ENCODE measurements at regions not wholly inside any gene's neighbourhood (a gene's known extent, or its start where the extent isn't known, plus 50 kb on each side); places are given as distances from the start of the nearest gene placed in this dataset.
"Not testable (repeated sequence)": the region's sequence is repeated elsewhere in the genome, so short reads cannot be mapped to it uniquely, and the experiment has no call there.

GRCh38 chr2:111401270-111402140 lies 280.8 kb downstream of the BCL2L11 start:
- H3K27ac ChIP-seq; H3K4me3 ChIP-seq; intact Hi-C loops (cut with DNase I); H3K4me1 ChIP-seq; H3K27me3 ChIP-seq; H3K36me3 ChIP-seq; H3K9me3 ChIP-seq; DNase-seq: not testable (repeated sequence)
- WGBS, 2 donors, result 77 to 89% methylated on average over 3 of the region's 8 CpGs

GRCh38 chr2:111402450-111402849 lies 281.7 kb downstream of the BCL2L11 start:
- H3K36me3 ChIP-seq; intact Hi-C loops (cut with DNase I); H3K4me3 ChIP-seq; H3K27me3 ChIP-seq; H3K9me3 ChIP-seq; H3K27ac ChIP-seq; DNase-seq; H3K4me1 ChIP-seq: not testable (repeated sequence)

GRCh38 chr2:111403287-111403686 lies 282.6 kb downstream of the BCL2L11 start:
- H3K36me3 ChIP-seq; H3K4me3 ChIP-seq; H3K27ac ChIP-seq; H3K27me3 ChIP-seq; H3K9me3 ChIP-seq; intact Hi-C loops (cut with DNase I); DNase-seq; H3K4me1 ChIP-seq: not testable (repeated sequence)
- WGBS, 2 donors, result 43% methylated on average over 1 of the region's 2 CpGs; no CpG with 5 or more reads in 1 of the 2 donors

- H3K4me1 ChIP-seq; H3K27me3 ChIP-seq; intact Hi-C loops (cut with DNase I); H3K9me3 ChIP-seq; DNase-seq; H3K27ac ChIP-seq; H3K36me3 ChIP-seq; H3K4me3 ChIP-seq: not testable (repeated sequence)
- WGBS, 2 donors, result no CpG with 5 or more reads among the region's 1 CpG
These were observed 285.9 kb downstream of the BCL2L11 start for GRCh38 chr2:111406616-111407015.

GRCh38 chr2:111407632-111408194 lies 287.0 kb downstream of the BCL2L11 start:
- DNase-seq; intact Hi-C loops (cut with DNase I); H3K4me3 ChIP-seq; H3K9me3 ChIP-seq; H3K36me3 ChIP-seq; H3K4me1 ChIP-seq; H3K27me3 ChIP-seq; H3K27ac ChIP-seq: not testable (repeated sequence)
- no CpG with 5 or more reads among the region's 11 CpGs for WGBS, 2 donors

- H3K4me3 ChIP-seq; H3K27me3 ChIP-seq; DNase-seq; H3K9me3 ChIP-seq; H3K27ac ChIP-seq; H3K36me3 ChIP-seq; intact Hi-C loops (cut with DNase I): not testable (repeated sequence)
- peaks cover 0 to 12% (median 0%) of the 10 kb centered on the region in 3 donors for H3K4me1 ChIP-seq
- WGBS, 2 donors, result 100% methylated on average over 1 of the region's 10 CpGs; no CpG with 5 or more reads in 1 of the 2 donors
These were observed 290.2 kb downstream of the BCL2L11 start for GRCh38 chr2:111410868-111411406.

GRCh38 chr2:111411867-111412681 lies 291.4 kb downstream of the BCL2L11 start:
- DNase-seq; intact Hi-C loops (cut with DNase I); H3K4me3 ChIP-seq; H3K9me3 ChIP-seq; H3K27ac ChIP-seq; H3K36me3 ChIP-seq; H3K27me3 ChIP-seq: not testable (repeated sequence)
- 83% methylated on average over 2 of the region's 18 CpGs; no CpG with 5 or more reads in 1 of the 2 donors for WGBS, 2 donors
- H3K4me1 ChIP-seq, result peaks cover 0 to 12% (median 0%) of the 10 kb centered on the region in 3 donors

GRCh38 chr2:111412841-111413650 lies 292.3 kb downstream of the BCL2L11 start:
- H3K27me3 ChIP-seq; H3K9me3 ChIP-seq; H3K27ac ChIP-seq; intact Hi-C loops (cut with DNase I); H3K36me3 ChIP-seq; DNase-seq; H3K4me3 ChIP-seq: not testable (repeated sequence)
- WGBS, 2 donors, result 78 to 82% methylated on average over 8 to 10 of the region's 12 CpGs
- H3K4me1 ChIP-seq, result peaks cover 0 to 12% (median 0%) of the 10 kb centered on the region in 3 donors

GRCh38 chr2:111413950-111414349 lies 293.2 kb downstream of the BCL2L11 start:
- H3K27ac ChIP-seq; H3K36me3 ChIP-seq; intact Hi-C loops (cut with DNase I); H3K27me3 ChIP-seq; DNase-seq; H3K4me3 ChIP-seq; H3K9me3 ChIP-seq: not testable (repeated sequence)
- peaks cover 0 to 12% (median 0%) of the 10 kb centered on the region in 3 donors for H3K4me1 ChIP-seq
- 32 to 45% methylated on average over 4 of the region's 5 CpGs for WGBS, 2 donors

- H3K36me3 ChIP-seq; DNase-seq; H3K9me3 ChIP-seq; intact Hi-C loops (cut with DNase I); H3K27ac ChIP-seq; H3K4me3 ChIP-seq; H3K27me3 ChIP-seq: not testable (repeated sequence)
- peaks cover 0 to 12% (median 0%) of the 10 kb centered on the region in 3 donors for H3K4me1 ChIP-seq
- WGBS, 2 donors, result 64 to 80% methylated on average over 1 to 10 of the region's 24 CpGs
These were observed 295.3 kb downstream of the BCL2L11 start for GRCh38 chr2:111415765-111416743.

GRCh38 chr2:111417026-111417425 lies 296.3 kb downstream of the BCL2L11 start:
- H3K4me1 ChIP-seq, result peaks cover 0 to 12% (median 0%) of the 10 kb centered on the region in 3 donors
- intact Hi-C loops (cut with DNase I); DNase-seq; H3K27ac ChIP-seq; H3K36me3 ChIP-seq; H3K27me3 ChIP-seq; H3K9me3 ChIP-seq; H3K4me3 ChIP-seq: not testable (repeated sequence)

Data from esophagus squamous epithelium (tissue), 5 donors.